BE2C (cell line): ENCODE measurements at regions not wholly inside any gene's neighbourhood (a gene's known extent, or its start where the extent isn't known, plus 50 kb on each side); places are given as distances from the start of the nearest gene placed in this dataset.

Experiments used
- DNase-seq: peaks from one replicate; pipeline ENCODE4 v3.0.0-alpha.2; 2020
- H3K27me3 ChIP-seq: fragments of 250-450 bp; sonication (Bioruptor Pico); 2 replicates; pipeline ENCODE4 v1.5.1; 2020; ENCODE audit warnings: mild to moderate bottlenecking
- H3K36me3 ChIP-seq: fragments of 250-450 bp; sonication (Bioruptor Pico); 2 replicates; pipeline ENCODE4 v1.5.1; 2020; ENCODE audit warnings: mild to moderate bottlenecking
- H3K4me1 ChIP-seq: fragments of 250-450 bp; sonication (Bioruptor Pico); 2 replicates; pipeline ENCODE4 v1.5.1; 2020
- H3K4me3 ChIP-seq: 2 replicates; pipeline ENCODE4 v1.5.1; 2011; ENCODE audit warnings: low read depth, low read length
- H3K9me3 ChIP-seq: fragments of 250-450 bp; sonication (Bioruptor Pico); 2 replicates; pipeline ENCODE4 v1.5.1; 2020
- CTCF ChIP-seq: IDR thresholded peaks from 2 replicates; pipeline ENCODE4 v1.5.1; 2012; ENCODE audit warnings: mild to moderate bottlenecking, low read depth, low read length

DNA sequence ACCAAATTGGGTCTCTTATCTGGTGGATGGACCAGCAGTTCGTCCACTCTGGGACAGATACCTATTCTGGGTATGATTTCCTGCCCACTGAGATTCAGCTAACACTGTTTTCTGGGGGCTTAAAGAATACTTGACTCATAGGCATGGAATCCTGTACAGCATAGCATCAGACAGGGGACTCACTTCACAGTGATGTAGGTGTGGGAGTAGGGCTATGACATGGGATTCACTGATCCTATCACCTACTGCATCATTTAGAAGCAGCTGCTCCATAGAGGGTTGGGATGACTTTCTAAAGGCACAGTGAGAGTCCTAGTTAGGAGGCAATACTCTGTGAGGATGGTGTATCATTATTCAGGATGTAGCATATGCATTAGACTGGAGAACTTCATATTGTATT lies 74.5 kb upstream of the AHI1 start:
- no peak overlapping the region for H3K4me3 ChIP-seq
- no peaks in the 10 kb centered on the region for H3K27me3 ChIP-seq
- no peaks in the 10 kb centered on the region for H3K9me3 ChIP-seq
- no peak for TF ChIP-seq CTCF
- H3K36me3 ChIP-seq = no peaks in the 10 kb centered on the region
- 0 out of 2 replicates have a peak, but pooled peaks cover 2% of the 10 kb centered on the region for H3K4me1 ChIP-seq
- no peak for DNase-seq

DNA sequence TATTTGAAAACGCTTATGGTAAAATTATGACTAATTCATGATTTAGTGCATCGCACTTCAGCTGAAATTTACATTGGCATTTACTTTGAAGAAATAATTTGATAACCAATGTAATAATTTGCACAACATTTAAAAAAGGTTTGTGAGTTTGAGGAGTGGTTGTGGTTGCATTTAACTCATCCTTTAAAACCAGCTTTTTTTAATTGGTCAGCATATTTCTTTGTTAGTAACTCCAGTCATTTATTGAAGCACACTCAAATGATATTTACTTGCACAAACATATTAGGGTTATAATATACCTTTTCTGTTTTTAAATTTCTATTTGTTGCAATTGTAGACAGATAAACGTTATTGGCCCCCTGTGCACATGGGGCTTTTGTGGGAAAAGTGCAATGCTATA lies 78.1 kb upstream of the AHI1 start:
- no peak for DNase-seq
- Histone ChIP-seq H3K36me3 (no peaks in the 10 kb centered on the region), H3K4me3 (no peak overlapping the region), H3K9me3 (no peaks in the 10 kb centered on the region), H3K27me3 (no peaks in the 10 kb centered on the region), H3K4me1 (no peaks in the 10 kb centered on the region)
- no peak for TF ChIP-seq CTCF

- no peaks in the 10 kb centered on the region for H3K4me1 ChIP-seq
- H3K9me3 ChIP-seq = no peaks in the 10 kb centered on the region
- no peaks in the 10 kb centered on the region for H3K36me3 ChIP-seq
- no peak for DNase-seq
- no peak for TF ChIP-seq CTCF
- H3K4me3 ChIP-seq = no peak overlapping the region
- no peaks in the 10 kb centered on the region for H3K27me3 ChIP-seq
These were observed 78.5 kb upstream of the AHI1 start for GRCh38 chr6:135576055-135576454.

DNA sequence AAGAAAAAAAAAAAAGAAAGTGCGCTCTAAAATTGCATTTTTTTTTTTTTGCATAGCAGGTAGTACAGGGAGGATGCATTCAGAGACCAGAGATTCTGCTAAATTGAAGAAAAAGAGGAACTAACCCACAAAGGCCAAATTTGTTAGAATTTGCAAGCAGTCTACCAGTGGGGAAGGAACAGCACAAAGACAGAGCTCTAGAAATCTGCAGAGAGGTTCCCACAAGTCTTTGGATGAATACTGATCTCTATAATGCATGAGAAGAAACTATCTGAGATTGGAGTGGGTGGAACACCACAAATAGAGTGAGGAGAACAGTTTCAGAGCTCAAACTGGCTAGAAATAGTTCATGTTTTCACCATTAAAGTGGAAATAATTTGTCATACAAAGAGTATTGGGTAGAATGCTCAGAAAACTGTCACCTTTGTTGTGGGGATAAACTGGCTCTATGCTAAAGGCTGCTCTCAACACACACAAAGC lies 79.6 kb upstream of the AHI1 start:
- Histone ChIP-seq H3K27me3 (no peaks in the 10 kb centered on the region), H3K4me3 (no peak overlapping the region), H3K9me3 (no peaks in the 10 kb centered on the region), H3K36me3 (no peaks in the 10 kb centered on the region), H3K4me1 (no peaks in the 10 kb centered on the region)
- TF ChIP-seq CTCF = no peak
- DNase-seq = no peak

DNA sequence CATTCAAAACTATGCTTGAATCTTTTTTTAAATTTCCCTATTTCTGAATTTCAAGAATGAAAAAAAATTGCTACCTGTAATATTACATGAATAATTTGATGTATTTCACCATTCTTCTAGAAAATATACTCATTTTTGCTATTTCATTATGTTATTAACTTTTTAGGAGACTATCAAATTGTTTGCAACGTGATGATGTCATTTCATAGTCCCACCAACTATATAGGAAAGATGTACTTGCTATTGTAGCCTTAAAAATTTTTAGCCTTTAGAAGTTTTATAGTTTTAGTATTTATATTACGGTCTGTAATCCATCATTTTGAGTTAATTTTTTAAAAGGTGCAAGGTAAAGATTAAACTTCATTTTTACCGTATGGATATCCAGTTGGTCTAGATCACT lies 81.4 kb upstream of the AHI1 start:
- Histone ChIP-seq H3K27me3 (no peaks in the 10 kb centered on the region), H3K4me1 (no peaks in the 10 kb centered on the region), H3K4me3 (no peak overlapping the region), H3K36me3 (no peaks in the 10 kb centered on the region), H3K9me3 (no peaks in the 10 kb centered on the region)
- TF ChIP-seq CTCF = no peak
- DNase-seq = no peak

DNA sequence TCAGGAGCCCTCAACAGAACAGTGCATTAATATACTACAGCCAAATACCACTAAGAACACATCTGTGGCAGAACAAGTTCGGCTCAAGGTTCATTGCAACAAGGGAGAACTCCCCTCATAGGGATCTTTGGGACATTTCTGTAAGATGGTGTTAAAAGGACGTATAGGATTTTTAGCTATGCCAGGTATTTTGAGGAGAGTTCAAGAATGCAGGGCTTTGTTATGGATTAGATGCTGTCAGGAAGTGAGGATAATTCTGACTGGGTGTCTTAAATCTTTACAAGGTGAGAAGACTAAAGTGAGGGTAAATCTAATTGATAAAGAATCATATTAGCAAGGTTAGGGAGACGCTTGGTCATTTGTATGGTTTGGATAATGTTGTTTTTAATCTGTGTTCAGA lies 83.7 kb upstream of the AHI1 start:
- DNase-seq = no peak
- TF ChIP-seq CTCF = no peak
- H3K4me3 ChIP-seq = no peak overlapping the region
- no peaks in the 10 kb centered on the region for H3K4me1 ChIP-seq
- no peaks in the 10 kb centered on the region for H3K36me3 ChIP-seq
- no peaks in the 10 kb centered on the region for H3K9me3 ChIP-seq
- no peaks in the 10 kb centered on the region for H3K27me3 ChIP-seq
